ENCODE measurements at regions not wholly inside any gene's neighbourhood (a gene's known extent, or its start where the extent isn't known, plus 50 kb on each side); places are given as distances from the start of the nearest gene placed in this dataset.

DNA sequence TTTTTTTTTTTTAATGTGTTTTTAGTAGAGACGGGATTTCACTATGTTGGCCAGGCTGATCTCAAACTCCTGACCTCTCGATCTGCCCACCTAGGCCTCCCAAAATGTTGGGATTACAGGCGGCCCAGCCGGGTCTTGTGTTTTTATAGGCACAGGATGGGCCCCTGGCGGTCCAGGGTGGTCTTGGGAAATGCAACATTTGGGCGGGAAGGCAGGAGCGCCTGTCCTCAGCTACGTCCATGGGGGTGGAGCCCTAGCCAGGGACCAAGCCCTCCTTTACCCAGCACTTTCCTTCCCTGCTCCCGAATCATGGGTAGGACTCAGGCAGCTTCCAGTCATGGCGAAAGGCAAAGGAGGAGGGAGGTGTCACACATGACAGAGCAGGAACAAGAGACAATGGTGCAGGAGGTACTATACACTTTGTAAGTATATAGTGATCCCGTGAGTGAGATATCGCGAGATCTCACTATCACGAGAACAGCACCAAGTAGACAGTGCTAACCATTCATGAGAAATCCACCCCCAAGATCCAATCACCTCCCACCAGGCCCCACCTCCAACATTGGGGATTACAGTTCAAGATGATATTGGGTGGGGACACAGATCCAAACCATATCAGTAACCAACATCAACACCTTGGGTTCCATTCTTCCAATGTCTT lies 226.7 kb upstream of the WSCD1 start:
- TF ChIP-seq, protein P1, sequence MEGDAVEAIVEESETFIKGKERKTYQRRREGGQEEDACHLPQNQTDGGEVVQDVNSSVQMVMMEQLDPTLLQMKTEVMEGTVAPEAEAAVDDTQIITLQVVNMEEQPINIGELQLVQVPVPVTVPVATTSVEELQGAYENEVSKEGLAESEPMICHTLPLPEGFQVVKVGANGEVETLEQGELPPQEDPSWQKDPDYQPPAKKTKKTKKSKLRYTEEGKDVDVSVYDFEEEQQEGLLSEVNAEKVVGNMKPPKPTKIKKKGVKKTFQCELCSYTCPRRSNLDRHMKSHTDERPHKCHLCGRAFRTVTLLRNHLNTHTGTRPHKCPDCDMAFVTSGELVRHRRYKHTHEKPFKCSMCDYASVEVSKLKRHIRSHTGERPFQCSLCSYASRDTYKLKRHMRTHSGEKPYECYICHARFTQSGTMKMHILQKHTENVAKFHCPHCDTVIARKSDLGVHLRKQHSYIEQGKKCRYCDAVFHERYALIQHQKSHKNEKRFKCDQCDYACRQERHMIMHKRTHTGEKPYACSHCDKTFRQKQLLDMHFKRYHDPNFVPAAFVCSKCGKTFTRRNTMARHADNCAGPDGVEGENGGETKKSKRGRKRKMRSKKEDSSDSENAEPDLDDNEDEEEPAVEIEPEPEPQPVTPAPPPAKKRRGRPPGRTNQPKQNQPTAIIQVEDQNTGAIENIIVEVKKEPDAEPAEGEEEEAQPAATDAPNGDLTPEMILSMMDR (conservative IDR thresholded peaks at IDR 0.05): no peak
- H3K27ac ChIP-seq: no peak overlapping the region

DNA sequence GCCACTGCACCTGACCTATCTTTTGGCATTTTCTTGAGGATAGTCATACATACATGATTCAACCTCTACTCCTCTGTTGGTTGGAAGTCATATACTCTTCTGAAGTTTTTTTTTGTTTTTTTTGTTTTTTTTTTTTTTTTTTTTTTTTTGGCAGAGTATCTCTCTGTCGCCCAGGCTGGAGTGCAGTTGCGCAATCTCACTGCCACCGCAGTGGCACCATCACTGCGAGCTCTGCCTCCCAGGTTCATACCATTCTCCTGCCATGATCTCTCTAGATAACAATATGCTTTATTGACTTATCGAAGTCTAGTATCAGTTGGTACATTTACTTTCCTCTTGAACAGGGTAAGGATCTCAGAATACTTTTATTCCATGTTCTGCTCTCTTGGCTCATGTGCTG lies 224.2 kb upstream of the WSCD1 start:
- H3K27ac ChIP-seq: no peak overlapping the region
- TF ChIP-seq, protein P1 (conservative IDR thresholded peaks at IDR 0.05): no peak

DNA sequence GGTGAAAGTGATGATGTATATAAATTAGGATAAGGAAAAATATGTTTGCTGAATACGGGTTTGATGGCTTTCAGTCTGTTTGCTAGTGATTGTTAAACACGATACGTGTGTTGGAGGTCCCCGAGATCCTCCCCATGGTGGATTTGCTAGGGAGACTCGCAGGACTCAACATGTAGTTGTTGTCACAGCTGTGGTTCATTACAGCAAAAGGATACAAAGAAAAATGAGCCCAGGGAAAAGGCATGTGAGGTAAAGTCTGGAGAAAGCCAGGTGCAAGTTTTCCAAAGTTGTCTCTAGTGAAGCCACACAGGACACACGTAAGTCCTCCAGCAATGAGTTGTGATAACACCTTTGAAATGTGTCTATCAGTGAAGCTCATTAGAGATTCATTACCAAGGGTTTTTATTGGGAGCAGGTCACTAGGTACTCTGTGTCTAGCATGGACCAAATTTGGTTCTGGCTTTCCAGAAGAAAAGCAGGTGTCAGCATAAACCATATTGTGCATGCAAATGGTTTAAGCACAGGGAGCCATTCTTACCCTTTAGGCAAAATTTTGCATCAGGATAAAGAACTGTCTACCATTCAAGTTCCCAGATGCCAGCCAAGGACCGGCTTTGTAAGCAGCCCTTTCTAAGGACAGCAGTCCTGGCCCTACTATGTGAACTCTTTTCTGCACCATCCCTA lies 215.2 kb upstream of the WSCD1 start:
- TF ChIP-seq, protein P1 (conservative IDR thresholded peaks at IDR 0.05): no peak
- no peak overlapping the region for H3K27ac ChIP-seq

DNA sequence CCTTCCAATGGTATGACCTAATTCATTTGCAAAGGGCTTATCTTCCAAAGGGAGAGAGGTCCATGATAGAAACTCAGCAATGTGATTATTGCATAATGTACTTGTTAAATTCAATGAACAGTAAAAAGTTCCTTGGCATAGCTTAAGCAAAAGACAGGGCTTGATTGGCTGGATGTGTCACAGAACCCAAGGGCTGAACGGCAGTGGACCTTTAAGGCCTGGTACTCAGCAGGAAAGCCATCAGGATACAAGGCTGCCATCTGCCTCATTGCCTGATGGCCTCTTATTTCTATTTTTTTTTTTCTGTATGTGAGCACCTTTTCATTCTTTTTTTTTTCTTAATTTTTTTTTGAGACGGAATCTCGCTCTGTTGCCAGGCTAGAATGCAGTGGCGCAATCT lies 208.9 kb upstream of the WSCD1 start:
- TF ChIP-seq, protein P1 (conservative IDR thresholded peaks at IDR 0.05): no peak

DNA sequence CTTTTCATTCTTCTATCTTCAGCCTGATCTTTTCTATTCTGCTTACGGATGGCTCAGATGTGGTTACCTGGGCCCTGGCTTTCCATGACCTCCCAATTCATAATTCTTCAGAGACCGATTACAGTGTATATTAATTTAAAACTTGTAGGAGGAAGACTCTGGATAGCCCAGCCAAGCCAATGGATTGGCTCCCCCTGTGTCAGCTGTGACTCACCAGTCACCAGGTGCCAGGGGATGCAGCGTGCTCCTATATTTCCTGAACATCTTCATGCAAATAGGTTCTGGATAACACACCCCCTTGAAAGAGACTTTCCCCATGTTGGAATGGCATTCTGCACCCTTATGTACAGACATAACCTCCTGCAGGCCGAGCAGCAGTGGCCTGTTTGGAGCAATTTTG lies 208.3 kb upstream of the WSCD1 start:
- H3K27ac ChIP-seq: no peak overlapping the region
- TF ChIP-seq, protein P1 (conservative IDR thresholded peaks at IDR 0.05): no peak

More for the DNA sequence above, 208.9 kb upstream of the WSCD1 start:
- H3K27ac ChIP-seq: no peak overlapping the region

DNA sequence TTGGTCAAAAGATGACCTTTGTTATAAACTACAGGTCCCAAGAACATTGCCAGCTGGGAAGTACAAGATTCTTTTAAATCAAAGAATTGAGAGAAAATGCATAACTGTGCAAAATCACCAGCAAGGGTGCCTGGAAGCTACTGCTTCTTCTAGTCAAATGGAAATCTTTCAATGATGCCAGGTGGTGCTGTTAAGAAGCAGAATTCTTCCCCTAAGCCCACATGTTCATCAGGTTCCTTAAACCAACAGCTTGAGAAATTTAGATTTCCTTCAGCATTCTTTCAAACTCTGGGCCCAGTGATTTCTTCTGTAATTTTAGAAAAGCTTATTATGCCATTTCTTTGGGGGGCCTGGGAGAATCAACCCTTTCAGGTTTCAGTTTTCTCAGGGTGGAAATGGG lies 207.8 kb upstream of the WSCD1 start:
- no peak overlapping the region for H3K27ac ChIP-seq
- TF ChIP-seq, protein P1 (conservative IDR thresholded peaks at IDR 0.05): no peak

DNA sequence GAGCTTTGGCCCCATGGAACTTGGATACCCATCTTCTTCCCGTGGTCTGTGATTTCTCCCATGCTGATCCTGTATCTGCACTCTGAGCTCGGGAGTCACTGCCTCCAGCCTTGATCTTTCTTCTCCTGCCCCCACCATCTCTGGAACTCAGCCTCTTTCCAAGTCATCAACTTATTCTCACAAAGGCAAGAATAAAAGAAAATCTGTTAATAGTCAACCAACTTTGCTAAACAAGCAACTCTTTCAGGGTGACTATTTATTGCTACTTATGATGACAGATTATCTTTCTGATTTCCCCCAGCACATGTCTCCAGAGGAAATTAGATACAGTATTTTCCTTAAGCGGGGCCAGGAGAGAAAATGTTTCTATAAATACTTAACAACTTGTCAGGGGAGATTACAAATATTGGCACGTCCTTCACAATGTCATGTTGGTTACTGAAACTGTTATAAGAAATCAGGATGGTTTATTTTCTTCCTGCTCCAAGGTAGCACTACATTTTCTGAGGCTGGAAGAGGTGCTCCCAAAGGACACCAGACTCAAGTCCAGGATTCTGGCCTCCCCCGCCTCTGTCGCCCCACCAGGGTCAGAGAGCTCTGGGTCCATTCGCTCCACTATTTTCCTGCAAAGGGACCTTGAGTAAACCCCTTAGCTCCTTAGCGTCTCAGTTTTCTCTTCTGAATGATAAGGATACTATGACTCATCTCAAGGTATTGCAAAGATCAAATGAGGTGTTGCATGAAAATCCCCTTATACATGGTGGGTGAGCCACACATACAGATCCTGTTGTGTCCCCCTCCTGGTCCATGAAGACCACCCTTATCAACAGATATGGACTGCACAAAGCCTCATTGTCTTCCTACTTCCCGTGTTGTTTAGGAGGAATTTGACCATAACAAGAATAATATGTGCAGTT lies 205.2 kb upstream of the WSCD1 start:
- H3K27ac ChIP-seq: no peak overlapping the region
- TF ChIP-seq, protein P1 (conservative IDR thresholded peaks at IDR 0.05): no peak
